Hematopoietic multipotent progenitor cell treated with erythropoietin and hydrocortisone succinate and interleukin-3 and kit ligand, for 8 days (in vitro differentiated cells): ENCODE measurements at regions not wholly inside any gene's neighbourhood (a gene's known extent, or its start where the extent isn't known, plus 50 kb on each side); places are given as distances from the start of the nearest gene placed in this dataset.
"Not testable (repeated sequence)": the region's sequence is repeated elsewhere in the genome, so short reads cannot be mapped to it uniquely, and the experiment has no call there.

Experiments
- DNase-seq: peaks from one replicate; pipeline ENCODE4 v3.0.0-alpha.2; 2015

GRCh38 chr2:240255811-240256703, 115.6 kb upstream of the OTOS start:
- no peak for DNase-seq

- DNase-seq: no peak
Observed at GRCh38 chr2:240256704-240257637, 116.5 kb upstream of the OTOS start.

- no peak for DNase-seq
Observed at GRCh38 chr2:240257940-240258580, 117.6 kb upstream of the OTOS start.

- no peak for DNase-seq
Observed at GRCh38 chr2:240258685-240259084, 118.2 kb upstream of the OTOS start.

- no peak for DNase-seq
Observed at GRCh38 chr2:240259201-240259923, 118.9 kb upstream of the OTOS start.

- DNase-seq: no peak
Observed at GRCh38 chr2:240259924-240260529, 119.6 kb upstream of the OTOS start.

GRCh38 chr2:240260664-240261063, 120.2 kb upstream of the OTOS start:
- DNase-seq: no peak

GRCh38 chr2:240262578-240262977, 122.1 kb upstream of the OTOS start:
- DNase-seq: not testable (repeated sequence)

- DNase-seq: no peak
Observed at GRCh38 chr2:240269380-240269779, 128.9 kb upstream of the OTOS start.

GRCh38 chr2:240269886-240270285, 129.4 kb upstream of the OTOS start:
- no peak for DNase-seq

GRCh38 chr2:240271716-240272341, 131.4 kb upstream of the OTOS start:
- DNase-seq: no peak

GRCh38 chr2:240275386-240275785, 134.9 kb upstream of the OTOS start:
- no peak for DNase-seq

GRCh38 chr2:240277073-240277806, 136.8 kb upstream of the OTOS start:
- DNase-seq: no peak

- DNase-seq: no peak
Observed at GRCh38 chr2:240277807-240278522, 137.5 kb upstream of the OTOS start.

- DNase-seq: no peak
Observed at GRCh38 chr2:240278661-240279060, 138.2 kb upstream of the OTOS start.

GRCh38 chr2:240280621-240281020, 140.2 kb upstream of the OTOS start:
- DNase-seq: no peak

- no peak for DNase-seq
Observed at GRCh38 chr2:240284503-240285259, 144.2 kb upstream of the OTOS start.

- DNase-seq: no peak
Observed at GRCh38 chr2:240285725-240286124, 145.3 kb upstream of the OTOS start.

- DNase-seq: no peak
Observed at GRCh38 chr2:240286596-240286995, 146.1 kb upstream of the OTOS start.
